H1 (cell line): ENCODE measurements at regions not wholly inside any gene's neighbourhood (a gene's known extent, or its start where the extent isn't known, plus 50 kb on each side); places are given as distances from the start of the nearest gene placed in this dataset.

Experiments
- CTCF ChIA-PET: fragments of 300-600 bp; sonication (Branson Sonifier 250); formaldehyde crosslinking; loops from one replicate; lab custom pipeline; 2021; ENCODE audit not compliant: partially characterized antibody; lab: Charles Lee
- POLR2A ChIA-PET: fragments of 300-600 bp; sonication (Branson Sonifier 250); formaldehyde crosslinking; loops from one replicate; lab custom pipeline; 2021; ENCODE audit warnings: inconsistent platforms; ENCODE audit not compliant: partially characterized antibody; lab: Charles Lee
- DNase-seq, 2 experiments: peaks; one replicate each; pipeline versions ENCODE4 v3.0.0 to v3.0.0-alpha.2; 2010 to 2022; ENCODE audit warnings: low spot score in 2 of 2, low read depth in 1 of 2, mixed read lengths in 1 of 2
- FAIRE-seq: peaks from 2 replicates; lab custom pipeline; 2011; peaks lifted over from hg19 to GRCh38; lab: Jason Lieb, UNC
- H2AFZ ChIP-seq: 2 replicates; pipeline ENCODE4 v1.8.1; 2012; ENCODE audit warnings: low read length, inconsistent platforms
- H2AK5ac ChIP-seq: 2 replicates; pipeline ENCODE4 v1.6.1; 2013; ENCODE audit warnings: low read depth, low read length
- H2BK120ac ChIP-seq: replicated peaks from 2 replicates; pipeline ENCODE3; 2013; ENCODE audit warnings: low read depth, low read length, inconsistent platforms
- H2BK12ac ChIP-seq: 2 replicates; pipeline ENCODE4 v1.6.1; 2013; ENCODE audit warnings: low read depth, low read length
- H2BK15ac ChIP-seq: 2 replicates; pipeline ENCODE4 v1.6.1; 2013; ENCODE audit warnings: low read length
- H2BK20ac ChIP-seq: 2 replicates; pipeline ENCODE4 v1.6.1; 2013; ENCODE audit warnings: low read length
- H2BK5ac ChIP-seq: 2 replicates; pipeline ENCODE4 v1.6.1; 2013; ENCODE audit warnings: low read depth, low read length
- H3K14ac ChIP-seq: 2 replicates; pipeline ENCODE4 v1.6.1; 2013; ENCODE audit warnings: inconsistent platforms; ENCODE audit not compliant: insufficient read length
- H3K18ac ChIP-seq: 2 replicates; pipeline ENCODE4 v1.6.1; 2013; ENCODE audit warnings: low read length; ENCODE audit errors: extremely low read depth
- H3K23ac ChIP-seq: 2 replicates; pipeline ENCODE4 v1.6.1; 2013; ENCODE audit warnings: inconsistent platforms; ENCODE audit not compliant: insufficient read length
- H3K23me2 ChIP-seq: 2 replicates; pipeline ENCODE4 v1.6.1; 2013; ENCODE audit warnings: low read depth, low read length
- H3K27ac ChIP-seq: 2 replicates; pipeline ENCODE4 v1.6.1; 2011; ENCODE audit warnings: low read depth, low read length, inconsistent platforms
- H3K27me3 ChIP-seq, 4 experiments: replicated peaks in 1 of 4; 1 replicate in 1 of 4; 2 replicates in 3 of 4; pipeline versions ENCODE4 v1.6.1 to v1.8.1; 2011 to 2013; ENCODE audit warnings: low read length in 3 of 4, mild to moderate bottlenecking in 3 of 4, inconsistent platforms in 2 of 4, mixed read lengths in 2 of 4, moderate library complexity in 1 of 4; ENCODE audit not compliant: control insufficient read depth in 3 of 4, insufficient read depth in 3 of 4; ENCODE audit errors: extremely low read depth in 1 of 4
- H3K36me3 ChIP-seq, 4 experiments: 2 replicates each; pipeline versions ENCODE4 v1.6.1 to v1.8.1; 2011 to 2013; ENCODE audit warnings: mild to moderate bottlenecking in 4 of 4, low read length in 3 of 4, moderate library complexity in 2 of 4, control low read depth in 1 of 4, inconsistent platforms in 1 of 4; ENCODE audit not compliant: insufficient read depth in 4 of 4, control insufficient read depth in 2 of 4
- H3K4ac ChIP-seq: replicated peaks from 2 replicates; pipeline ENCODE3; 2013; ENCODE audit warnings: low read length, low read depth, mixed read lengths, inconsistent platforms; ENCODE audit not compliant: insufficient read length
- H3K4me1 ChIP-seq, 4 experiments: replicated peaks in 1 of 4; 1 replicate in 1 of 4; 2 replicates in 3 of 4; pipeline versions ENCODE4 v1.6.1 to v1.8.1; 2011 to 2013; ENCODE audit warnings: low read length in 3 of 4, inconsistent platforms in 2 of 4, mixed read lengths in 1 of 4; ENCODE audit not compliant: insufficient read depth in 4 of 4, control insufficient read depth in 3 of 4
- H3K4me2 ChIP-seq, 2 experiments: 2 replicates each; pipeline versions ENCODE4 v1.6.1 to v1.8.1; 2011 to 2013; ENCODE audit warnings: low read depth in 2 of 2, low read length in 2 of 2, control low read depth in 1 of 2, inconsistent platforms in 1 of 2, mild to moderate bottlenecking in 1 of 2; ENCODE audit not compliant: insufficient read depth in 1 of 2
- H3K4me3 ChIP-seq, 4 experiments: fragments of 200-600, 300-600 bp in 1 of 4; sonication (generic), shearing (Covaris generic), sonication (Bioruptor Twin) in 1 of 4; 2 replicates each; pipeline versions ENCODE4 v1.5.1 to v1.8.1; 2011 to 2016; ENCODE audit warnings: low read length in 4 of 4, low read depth in 3 of 4, control low read depth in 2 of 4, inconsistent platforms in 2 of 4, mild to moderate bottlenecking in 2 of 4, mixed read lengths in 1 of 4, moderate library complexity in 1 of 4; ENCODE audit not compliant: insufficient read depth in 2 of 4; ENCODE audit errors: extremely low read depth in 1 of 4
- H3K56ac ChIP-seq: replicated peaks from 2 replicates; pipeline ENCODE3; 2013; ENCODE audit warnings: low read depth, mild to moderate bottlenecking, mixed read lengths, low read length, inconsistent platforms; ENCODE audit not compliant: insufficient read length
- H3K79me1 ChIP-seq: 2 replicates; pipeline ENCODE4 v1.6.1; 2013; ENCODE audit warnings: low read depth, low read length, control low read depth
- H3K79me2 ChIP-seq, 2 experiments: 2 replicates each; pipeline versions ENCODE4 v1.6.1 to v1.8.1; 2012 to 2013; ENCODE audit warnings: low read length in 2 of 2, mild to moderate bottlenecking in 2 of 2, inconsistent platforms in 1 of 2; ENCODE audit not compliant: insufficient read depth in 2 of 2, control insufficient read depth in 1 of 2
- H3K9ac ChIP-seq, 4 experiments: replicated peaks in 1 of 4; 1 replicate in 1 of 4; 2 replicates in 3 of 4; pipeline versions ENCODE4 v1.6.1 to v1.8.1; 2011 to 2013; ENCODE audit warnings: low read depth in 3 of 4, low read length in 3 of 4, control low read depth in 2 of 4, mild to moderate bottlenecking in 2 of 4, moderate library complexity in 2 of 4, inconsistent platforms in 1 of 4; ENCODE audit errors: extremely low read depth in 1 of 4
- H3K9me3 ChIP-seq, 2 experiments: 2 replicates each; pipeline versions ENCODE4 v1.6.1 to v1.8.1; 2012 to 2013; ENCODE audit warnings: mild to moderate bottlenecking in 2 of 2, moderate library complexity in 2 of 2, control low read depth in 1 of 2, inconsistent platforms in 1 of 2, low read depth in 1 of 2, low read length in 1 of 2, mixed read lengths in 1 of 2; ENCODE audit not compliant: insufficient read depth in 2 of 2
- H4K20me1 ChIP-seq, 2 experiments: replicated peaks in 1 of 2; 2 replicates each; pipeline versions ENCODE3 to v1.8.1; 2011 to 2013; ENCODE audit warnings: inconsistent platforms in 2 of 2, low read length in 2 of 2, mild to moderate bottlenecking in 1 of 2; ENCODE audit not compliant: insufficient read depth in 2 of 2, control insufficient read depth in 1 of 2
- H4K5ac ChIP-seq: 2 replicates; pipeline ENCODE4 v1.6.1; 2013; ENCODE audit warnings: low read length, low read depth, mixed read lengths, inconsistent platforms; ENCODE audit not compliant: insufficient read length
- H4K8ac ChIP-seq: 2 replicates; pipeline ENCODE4 v1.8.0; 2013; ENCODE audit warnings: mild to moderate bottlenecking, moderate library complexity, low read length, inconsistent platforms; ENCODE audit not compliant: insufficient read depth; ENCODE audit errors: extremely low read depth
- H4K91ac ChIP-seq: replicated peaks from 2 replicates; pipeline ENCODE3; 2013; ENCODE audit warnings: low read length, mixed read lengths, inconsistent platforms; ENCODE audit not compliant: insufficient read length
- WGBS, 2 experiments: shearing (Covaris generic) in 1 of 2; methylation state at CpG; one replicate each; pipeline versions ENCODE4 v1.1.6 to v1.1.7; 2013 to 2015; ENCODE audit warnings: low lambda C conversion rate in 2 of 2, mixed read lengths in 2 of 2, inconsistent platforms in 1 of 2, low coverage in 1 of 2, missing lambda C conversion rate in 1 of 2; ENCODE audit not compliant: insufficient replicate concordance in 2 of 2, insufficient coverage in 1 of 2, insufficient read length in 1 of 2; ENCODE audit errors: extremely low coverage in 1 of 2, missing lambda C conversion rate in 1 of 2; 5-methylcytosine and 5-hydroxymethylcytosine counted together
- TF ChIP-seq, protein P1 (sequence below): IDR thresholded peaks from 2 replicates; pipeline ENCODE4 v1.6.1; 2011; ENCODE audit warnings: low read length, improper control_type of control experiment

DNA sequence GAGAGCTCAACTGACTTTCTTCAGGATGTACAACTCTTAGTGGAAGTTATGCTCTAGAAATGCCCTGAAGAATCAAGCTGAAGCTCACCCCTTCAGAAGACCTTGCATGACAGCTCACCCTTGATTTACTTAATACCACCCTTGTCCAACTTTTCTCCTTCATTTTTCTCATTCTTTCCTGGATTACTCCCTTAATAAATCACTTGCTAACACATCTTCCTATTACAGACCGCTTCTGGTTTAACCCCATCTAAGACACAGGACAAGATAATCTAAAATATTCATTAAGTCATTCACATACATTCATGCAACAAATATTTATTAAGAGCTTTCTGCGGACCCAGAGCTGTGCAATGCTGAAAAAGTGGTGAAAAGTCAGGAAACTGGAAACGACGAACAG lies 630.7 kb upstream of the RORB start:
- Histone ChIP-seq H2BK120ac (no peak overlapping the region), H3K27ac (no peak overlapping the region), H3K56ac (no peak overlapping the region), H3K27me3 (no peaks in the 10 kb centered on the region), H4K91ac (no peak overlapping the region), H3K4me1 (no peaks in the 10 kb centered on the region), H2AFZ (no peak overlapping the region), H2BK12ac (no peak overlapping the region), H3K9me3 (no peaks in the 10 kb centered on the region), H3K23me2 (no peaks in the 10 kb centered on the region), H3K18ac (no peak overlapping the region), H2BK20ac (no peak overlapping the region), H3K4me3 (no peak overlapping the region), H4K20me1 (no peaks in the 10 kb centered on the region), H3K79me2 (no peaks in the 10 kb centered on the region), H3K14ac (no peak overlapping the region), H4K5ac (no peak overlapping the region), H3K79me1 (no peaks in the 10 kb centered on the region), H2BK5ac (no peak overlapping the region), H3K36me3 (no peaks in the 10 kb centered on the region), H3K4ac (no peak overlapping the region), H3K4me2 (no peak overlapping the region), H4K8ac (no peak overlapping the region), H2AK5ac (no peak overlapping the region), H2BK15ac (no peak overlapping the region), H3K9ac (no peak overlapping the region), H3K23ac (no peak overlapping the region)
- 90% methylated on average over 4 of the region's 4 CpGs; no CpG with 5 or more reads in 1 of the 2 experiments for WGBS, 2 experiments
- TF ChIP-seq, protein P1, sequence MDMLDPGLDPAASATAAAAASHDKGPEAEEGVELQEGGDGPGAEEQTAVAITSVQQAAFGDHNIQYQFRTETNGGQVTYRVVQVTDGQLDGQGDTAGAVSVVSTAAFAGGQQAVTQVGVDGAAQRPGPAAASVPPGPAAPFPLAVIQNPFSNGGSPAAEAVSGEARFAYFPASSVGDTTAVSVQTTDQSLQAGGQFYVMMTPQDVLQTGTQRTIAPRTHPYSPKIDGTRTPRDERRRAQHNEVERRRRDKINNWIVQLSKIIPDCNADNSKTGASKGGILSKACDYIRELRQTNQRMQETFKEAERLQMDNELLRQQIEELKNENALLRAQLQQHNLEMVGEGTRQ = no peak
- DNase-seq (no peak), FAIRE-seq (no peak)
- ChIA-PET POLR2A (no interaction called here), CTCF (no interaction called here)
